ENCODE measurements at regions not wholly inside any gene's neighbourhood (a gene's known extent, or its start where the extent isn't known, plus 50 kb on each side); places are given as distances from the start of the nearest gene placed in this dataset.

DNA sequence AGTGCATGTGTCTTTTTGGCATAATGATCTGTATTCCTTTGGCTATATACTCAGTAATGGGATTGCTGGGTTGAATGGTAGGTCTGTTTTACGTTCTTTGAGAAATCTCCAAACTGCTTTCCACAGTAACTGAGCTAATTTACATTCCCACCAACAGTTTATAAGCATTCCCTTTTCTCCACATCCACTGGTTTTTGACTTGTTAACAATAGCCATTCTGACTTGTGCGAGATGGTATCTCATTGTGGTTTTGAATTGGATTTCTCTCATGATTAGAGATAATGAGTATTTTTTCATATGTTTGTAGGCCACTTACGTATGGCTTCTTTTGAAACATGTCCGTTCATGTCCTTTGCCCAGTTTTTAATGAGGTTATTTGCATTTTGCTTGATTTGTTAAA, 117.7 kb downstream of the CHCHD4 start:
- TF ChIP-seq, protein P1, sequence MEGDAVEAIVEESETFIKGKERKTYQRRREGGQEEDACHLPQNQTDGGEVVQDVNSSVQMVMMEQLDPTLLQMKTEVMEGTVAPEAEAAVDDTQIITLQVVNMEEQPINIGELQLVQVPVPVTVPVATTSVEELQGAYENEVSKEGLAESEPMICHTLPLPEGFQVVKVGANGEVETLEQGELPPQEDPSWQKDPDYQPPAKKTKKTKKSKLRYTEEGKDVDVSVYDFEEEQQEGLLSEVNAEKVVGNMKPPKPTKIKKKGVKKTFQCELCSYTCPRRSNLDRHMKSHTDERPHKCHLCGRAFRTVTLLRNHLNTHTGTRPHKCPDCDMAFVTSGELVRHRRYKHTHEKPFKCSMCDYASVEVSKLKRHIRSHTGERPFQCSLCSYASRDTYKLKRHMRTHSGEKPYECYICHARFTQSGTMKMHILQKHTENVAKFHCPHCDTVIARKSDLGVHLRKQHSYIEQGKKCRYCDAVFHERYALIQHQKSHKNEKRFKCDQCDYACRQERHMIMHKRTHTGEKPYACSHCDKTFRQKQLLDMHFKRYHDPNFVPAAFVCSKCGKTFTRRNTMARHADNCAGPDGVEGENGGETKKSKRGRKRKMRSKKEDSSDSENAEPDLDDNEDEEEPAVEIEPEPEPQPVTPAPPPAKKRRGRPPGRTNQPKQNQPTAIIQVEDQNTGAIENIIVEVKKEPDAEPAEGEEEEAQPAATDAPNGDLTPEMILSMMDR (IDR thresholded peaks at IDR 0.05), result no peak
- TF ChIP-seq POLR2AphosphoS5 (IDR thresholded peaks at IDR 0.05) (no peak), POLR2A (IDR thresholded peaks at IDR 0.05) (no peak)

Measured in breast epithelium (tissue), 3 donors.